Cardiac septum (tissue), 1 donor: ENCODE measurements at regions not wholly inside any gene's neighbourhood (a gene's known extent, or its start where the extent isn't known, plus 50 kb on each side); places are given as distances from the start of the nearest gene placed in this dataset.

ENCODE experiments used
- DNase-seq: peaks from one replicate; pipeline ENCODE4 v3.0.0-alpha.2; 2020; ENCODE audit warnings: low spot score
- intact Hi-C: fragments of 100-400 bp; cut with DNase I; formaldehyde crosslinking; loops from one replicate; pipeline ENCODE4 v1.14.0; 2022
- donor health status: DM: no; HTN: no; CAD: no.

- DNase-seq, result no peak
- intact Hi-C loops, result no loop called here
These were observed 53.4 kb upstream of the PRKACB start for GRCh38 chr1:84090447-84091245.

- no peak for DNase-seq
- intact Hi-C loops, result no loop called here
These were observed 54.2 kb upstream of the PRKACB start for GRCh38 chr1:84089867-84090266.

DNA sequence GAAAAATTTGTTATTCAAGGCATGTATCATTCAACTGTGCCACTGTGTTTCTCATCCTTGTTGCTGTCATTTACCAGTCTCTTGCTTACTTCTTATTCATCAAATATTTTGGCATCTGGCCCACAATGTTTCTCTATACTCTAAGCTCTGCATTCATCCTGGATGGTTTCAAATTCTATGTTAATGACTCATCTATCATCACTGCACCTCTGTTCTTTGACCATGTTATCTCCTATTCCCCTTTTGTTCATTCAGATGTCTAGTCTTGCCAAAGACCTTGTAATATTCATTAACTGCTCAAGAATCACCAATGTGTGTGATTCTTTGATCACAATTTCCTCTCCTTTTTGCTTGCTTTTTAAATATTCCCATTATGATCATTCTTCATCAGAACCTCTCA, 54.6 kb upstream of the PRKACB start:
- no peak for DNase-seq
- intact Hi-C loops, result no loop called here

- intact Hi-C loops, result no loop called here
- no peak for DNase-seq
These were observed 57.5 kb upstream of the PRKACB start for GRCh38 chr1:84086616-84087015.

DNA sequence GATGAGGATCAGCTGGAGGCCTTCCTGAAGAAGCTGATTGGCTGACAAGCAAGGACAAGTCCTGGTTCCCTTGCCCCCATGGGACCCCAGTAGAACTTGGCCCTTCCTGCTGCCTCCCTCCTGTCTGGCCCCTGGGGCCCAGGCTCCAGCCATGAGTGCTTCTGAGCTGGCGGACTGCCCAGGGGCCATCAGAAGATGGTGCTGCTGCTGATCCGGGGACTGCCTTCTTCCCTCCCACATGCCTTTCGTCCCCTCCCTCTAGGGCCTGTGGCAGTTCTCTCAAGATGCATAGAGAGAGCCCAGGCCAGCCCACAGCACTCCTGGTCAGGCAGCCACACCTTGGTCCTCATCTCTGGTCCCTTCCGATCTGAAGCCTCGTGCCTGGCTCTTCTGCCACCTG, 57.9 kb upstream of the PRKACB start:
- no peak for DNase-seq
- intact Hi-C loops, result no loop called here

DNA sequence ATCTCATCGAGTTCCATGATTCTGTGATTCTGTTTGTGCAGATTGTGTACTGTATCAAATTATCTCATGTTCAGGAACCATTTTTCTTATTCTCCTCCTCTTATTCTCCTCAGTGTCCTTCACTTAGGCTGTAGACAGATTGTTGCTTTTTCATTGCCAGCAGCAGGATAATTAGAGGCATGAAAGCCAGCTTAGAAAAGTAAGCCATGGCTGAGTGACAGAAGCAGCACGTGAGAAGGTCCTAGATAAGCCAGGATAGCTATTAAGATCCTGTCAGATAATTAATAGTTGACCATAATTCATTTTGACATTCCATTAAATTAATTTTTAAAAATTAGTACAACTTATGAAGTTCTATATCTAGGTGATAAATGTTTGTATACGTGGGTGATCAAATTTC, 60.8 kb upstream of the PRKACB start:
- intact Hi-C loops, result no loop called here
- DNase-seq, result no peak

GRCh38 chr1:84078842-84079202, 65.2 kb upstream of the PRKACB start:
- intact Hi-C loops, result no loop called here
- DNase-seq, result no peak

GRCh38 chr1:84078108-84078841, 65.8 kb upstream of the PRKACB start:
- intact Hi-C loops, result no loop called here
- DNase-seq, result no peak

- intact Hi-C loops, result no loop called here
- DNase-seq, result peak; percentile 85
These were observed 66.5 kb upstream of the PRKACB start for GRCh38 chr1:84077476-84078107.

- DNase-seq, result no peak
- intact Hi-C loops, result no loop called here
These were observed 70.8 kb upstream of the PRKACB start for GRCh38 chr1:84073266-84073665.

- intact Hi-C loops, result no loop called here
- DNase-seq, result no peak
These were observed 70.4 kb upstream of the TTLL7 start for GRCh38 chr1:84069236-84069845.

GRCh38 chr1:84062496-84062895, 63.6 kb upstream of the TTLL7 start:
- intact Hi-C loops, result no loop called here

GRCh38 chr1:84061336-84061735, 62.4 kb upstream of the TTLL7 start:
- intact Hi-C loops, result no loop called here
- DNase-seq, result no peak

More at GRCh38 chr1:84062496-84062895, 63.6 kb upstream of the TTLL7 start:
- no peak for DNase-seq

GRCh38 chr1:84060781-84061180, 61.8 kb upstream of the TTLL7 start:
- intact Hi-C loops, result no loop called here
- no peak for DNase-seq

- intact Hi-C loops, result no loop called here
- no peak for DNase-seq
These were observed 49.9 kb upstream of the TTLL7 start for GRCh38 chr1:84048820-84049219.
